Suprapubic skin (tissue), 3 donors: ENCODE measurements at regions not wholly inside any gene's neighbourhood (a gene's known extent, or its start where the extent isn't known, plus 50 kb on each side); places are given as distances from the start of the nearest gene placed in this dataset.

ENCODE experiments used
- CTCF ChIP-seq, 2 donors: fragments of 200-600 bp in 1 of 2; fragments of 450-650 bp in 1 of 2; sonication (generic) in 1 of 2; IDR thresholded peaks; one replicate each; pipeline ENCODE4 v1.5.1; 2016 to 2019; ENCODE audit warnings: antibody characterized with exemption in 2 of 2, mild to moderate bottlenecking in 1 of 2, moderate library complexity in 1 of 2
- EP300 ChIP-seq: sonication (generic); formaldehyde crosslinking; IDR thresholded peaks from one replicate; pipeline ENCODE4 v1.6.1; 2017; ENCODE audit warnings: antibody characterized with exemption

GRCh38 chr17:13421581-13422130, 180.1 kb downstream of the HS3ST3A1 start:
- TF ChIP-seq CTCF (IDR thresholded peaks at IDR 0.05) = no peak
- no peak for TF ChIP-seq EP300
